ENCODE measurements at regions not wholly inside any gene's neighbourhood (a gene's known extent, or its start where the extent isn't known, plus 50 kb on each side); places are given as distances from the start of the nearest gene placed in this dataset.
A peak's percentile ranks its signal among the peaks of the same experiment; 100 is the strongest.

GRCh38 chr6:120816794-120817193 is 517.5 kb downstream of the TBC1D32 start:
- Histone ChIP-seq H2AFZ (ENCODE audit: low read length) (no peak overlapping the region), H4K20me1 (ENCODE audit: control insufficient read depth, extremely low read depth, insufficient read depth, low read length) (no peaks in the 10 kb centered on the region), H3K4me1 (ENCODE audit: control insufficient read depth, extremely low read depth, insufficient read depth, low read length) (no peaks in the 10 kb centered on the region), H3K79me2 (ENCODE audit: control insufficient read depth, insufficient read depth, low read length) (no peaks in the 10 kb centered on the region), H3K27me3 (ENCODE audit: control insufficient read depth, insufficient read depth, low read length) (no peaks in the 10 kb centered on the region), H3K9me3 (ENCODE audit: control insufficient read depth, insufficient read depth, low read depth, low read length) (no peaks in the 10 kb centered on the region), H3K4me2 (ENCODE audit: extremely low read depth, insufficient read depth, low read length) (no peak overlapping the region), H3K36me3 (ENCODE audit: control insufficient read depth, insufficient read depth, low read length) (no peaks in the 10 kb centered on the region), H3K4me3 (replicated peaks in 1 of 4; ENCODE audit: control extremely low read depth in 1 of 4, insufficient read depth in 1 of 4, low read depth in 3 of 4, low read length in 4 of 4) (no peak overlapping the region), H3K9ac (ENCODE audit: insufficient read depth, low read length) (no peak overlapping the region), H3K27ac (ENCODE audit: insufficient read depth, low read length) (no peak overlapping the region)
- TF ChIP-seq CTCF (conservative IDR thresholded peaks at IDR 0.05 in 1 of 2, IDR thresholded peaks at IDR 0.05 in 1 of 2; ENCODE audit: low read depth in 1 of 2, low read length in 2 of 2) (no peak), EZH2 (IDR thresholded peaks at IDR 0.05; ENCODE audit: low read length, missing control alignments) (no peak)
- DNase-seq (ENCODE audit: low read depth in 2 of 2), result no peak

GRCh38 chr6:120805276-120805675 is 529.0 kb downstream of the TBC1D32 start:
- Histone ChIP-seq H3K4me1 (ENCODE audit: control insufficient read depth, extremely low read depth, insufficient read depth, low read length) (no peaks in the 10 kb centered on the region), H3K4me2 (ENCODE audit: extremely low read depth, insufficient read depth, low read length) (no peak overlapping the region), H3K9me3 (ENCODE audit: control insufficient read depth, insufficient read depth, low read depth, low read length) (no peaks in the 10 kb centered on the region), H3K27me3 (ENCODE audit: control insufficient read depth, insufficient read depth, low read length) (no peaks in the 10 kb centered on the region), H3K79me2 (ENCODE audit: control insufficient read depth, insufficient read depth, low read length) (no peaks in the 10 kb centered on the region), H3K9ac (ENCODE audit: insufficient read depth, low read length) (no peak overlapping the region), H2AFZ (ENCODE audit: low read length) (no peak overlapping the region), H3K27ac (ENCODE audit: insufficient read depth, low read length) (no peak overlapping the region), H4K20me1 (ENCODE audit: control insufficient read depth, extremely low read depth, insufficient read depth, low read length) (no peaks in the 10 kb centered on the region), H3K36me3 (ENCODE audit: control insufficient read depth, insufficient read depth, low read length) (no peaks in the 10 kb centered on the region), H3K4me3 (replicated peaks in 1 of 4; ENCODE audit: control extremely low read depth in 1 of 4, insufficient read depth in 1 of 4, low read depth in 3 of 4, low read length in 4 of 4) (no peak overlapping the region)
- TF ChIP-seq CTCF (conservative IDR thresholded peaks at IDR 0.05 in 1 of 2, IDR thresholded peaks at IDR 0.05 in 1 of 2; ENCODE audit: low read depth in 1 of 2, low read length in 2 of 2) (no peak), EZH2 (IDR thresholded peaks at IDR 0.05; ENCODE audit: low read length, missing control alignments) (no peak)
- DNase-seq (ENCODE audit: low read depth in 2 of 2), result peak; percentile 13 to 52

GRCh38 chr6:120804612-120805011 is 529.7 kb downstream of the TBC1D32 start:
- Histone ChIP-seq H3K9me3 (ENCODE audit: control insufficient read depth, insufficient read depth, low read depth, low read length) (no peaks in the 10 kb centered on the region), H2AFZ (ENCODE audit: low read length) (no peak overlapping the region), H3K36me3 (ENCODE audit: control insufficient read depth, insufficient read depth, low read length) (no peaks in the 10 kb centered on the region), H4K20me1 (ENCODE audit: control insufficient read depth, extremely low read depth, insufficient read depth, low read length) (no peaks in the 10 kb centered on the region), H3K9ac (ENCODE audit: insufficient read depth, low read length) (no peak overlapping the region), H3K4me1 (ENCODE audit: control insufficient read depth, extremely low read depth, insufficient read depth, low read length) (no peaks in the 10 kb centered on the region), H3K4me2 (ENCODE audit: extremely low read depth, insufficient read depth, low read length) (no peak overlapping the region), H3K4me3 (replicated peaks in 1 of 4; ENCODE audit: control extremely low read depth in 1 of 4, insufficient read depth in 1 of 4, low read depth in 3 of 4, low read length in 4 of 4) (no peak overlapping the region), H3K27me3 (ENCODE audit: control insufficient read depth, insufficient read depth, low read length) (no peaks in the 10 kb centered on the region), H3K79me2 (ENCODE audit: control insufficient read depth, insufficient read depth, low read length) (no peaks in the 10 kb centered on the region), H3K27ac (ENCODE audit: insufficient read depth, low read length) (no peak overlapping the region)
- TF ChIP-seq CTCF (conservative IDR thresholded peaks at IDR 0.05 in 1 of 2, IDR thresholded peaks at IDR 0.05 in 1 of 2; ENCODE audit: low read depth in 1 of 2, low read length in 2 of 2) (no peak), EZH2 (IDR thresholded peaks at IDR 0.05; ENCODE audit: low read length, missing control alignments) (no peak)
- DNase-seq (ENCODE audit: low read depth in 2 of 2), result no peak
